NB4 (cell line): ENCODE measurements at regions not wholly inside any gene's neighbourhood (a gene's known extent, or its start where the extent isn't known, plus 50 kb on each side); places are given as distances from the start of the nearest gene placed in this dataset.

Experiments
- CTCF ChIP-seq: IDR thresholded peaks from one replicate; pipeline ENCODE4 v1.5.1; 2012; ENCODE audit warnings: low read depth, low read length
- MAX ChIP-seq: IDR thresholded peaks from 2 replicates; pipeline ENCODE4 v1.6.1; 2011; ENCODE audit warnings: low read depth, low read length
- POLR2A ChIP-seq: IDR thresholded peaks from 2 replicates; pipeline ENCODE4 v1.6.1; 2011; ENCODE audit warnings: mild to moderate bottlenecking; ENCODE audit not compliant: insufficient read length; ENCODE audit errors: extremely low read depth

- no peak for TF ChIP-seq CTCF
- no peak for TF ChIP-seq POLR2A
- TF ChIP-seq MAX, result no peak
These were observed 140.6 kb upstream of the CXADR start for GRCh38 chr21:17372200-17372599.
